Heart right ventricle (tissue), 16 donors: ENCODE measurements at regions not wholly inside any gene's neighbourhood (a gene's known extent, or its start where the extent isn't known, plus 50 kb on each side); places are given as distances from the start of the nearest gene placed in this dataset.

Experiments
- ATAC-seq, 8 donors: fragments of 200-7000 bp; cut with Tn5 transposase; one replicate each; pipeline ENCODE4 v1.9.1; 2020; ENCODE audit warnings: mild to moderate bottlenecking in 8 of 8, moderate library complexity in 8 of 8, moderate number of reproducible peaks in 1 of 8
- DNase-seq, 2 donors: peaks; one replicate each; pipeline ENCODE4 v3.0.0-alpha.2; 2020
- H3K27ac ChIP-seq, 10 donors: fragments of 200-600 bp; sonication (generic) in 2 of 10; one replicate each; pipeline versions ENCODE4 v1.5.0 to v1.8.0; 2020 to 2022; ENCODE audit warnings: mild to moderate bottlenecking in 3 of 10
- H3K27me3 ChIP-seq, 7 donors: fragments of 200-600 bp; one replicate each; pipeline ENCODE4 v1.8.0; 2021 to 2022; ENCODE audit warnings: mild to moderate bottlenecking in 2 of 7
- H3K36me3 ChIP-seq, 9 donors: fragments of 200-600 bp; sonication (generic) in 1 of 9; one replicate each; pipeline versions ENCODE4 v1.5.0 to v1.8.0; 2020 to 2022; ENCODE audit warnings: mild to moderate bottlenecking in 2 of 9
- H3K4me1 ChIP-seq, 9 donors: fragments of 200-600 bp; sonication (generic) in 1 of 9; one replicate each; pipeline versions ENCODE4 v1.5.0 to v1.8.0; 2020 to 2022; ENCODE audit warnings: mild to moderate bottlenecking in 4 of 9
- H3K4me3 ChIP-seq, 10 donors: fragments of 200-600 bp; sonication (generic) in 2 of 10; one replicate each; pipeline versions ENCODE4 v1.5.0 to v1.8.0; 2020 to 2022; ENCODE audit warnings: mild to moderate bottlenecking in 7 of 10, moderate library complexity in 2 of 10
- H3K9me3 ChIP-seq, 11 donors: fragments of 200-600 bp in 10 of 11; sonication (generic) in 2 of 11; one replicate each; pipeline versions ENCODE4 v1.5.0 to v1.8.0; 2013 to 2022; ENCODE audit warnings: mild to moderate bottlenecking in 2 of 11, control low read depth in 1 of 11, moderate library complexity in 1 of 11
- WGBS, 2 donors: extraction: QIAGEN DNeasy Blood & Tissue Kit; methylation state at CpG; one replicate each; pipeline ENCODE4 v1.1.7; 2013; ENCODE audit warnings: inconsistent platforms in 1 of 2; 5-methylcytosine and 5-hydroxymethylcytosine counted together
- intact Hi-C, 10 donors: fragments of 100-400 bp; cut with DNase I; formaldehyde crosslinking; loops; one replicate each; pipeline versions ENCODE4 v1.11.1 to v1.14.2; 2022
- TF ChIP-seq, protein P1 (sequence below), 9 donors: fragments of 200-600 bp; sonication (generic) in 2 of 9; IDR thresholded peaks; one replicate each; pipeline versions ENCODE4 v1.5.0 to v1.8.0; 2021 to 2022; ENCODE audit warnings: antibody characterized with exemption in 9 of 9, mild to moderate bottlenecking in 5 of 9, moderate library complexity in 1 of 9
- donor health status: Arrhythmogenic right ventricular cardiomyopathy.
- donor health status: ischemic (EF 13 %, LVEDD 7.1; RV severe dilation, severe dysfunction).
- donor health status: healthy with polysubstance abuse.
- donor health status: DM: no; HTN: yes; CAD: no.
- donor health status: DM: no; HTN: no; CAD: no.
- donor health status: ischemic (EF 25% LVEDD 6.9; RV normal size, moderate dysfunction).
- donor health status: ischemic (EF 25% LVEDD 5.7; RV mildly dilated, moderate dysfunction).
- donor health status: healthy.
- donor health status: DM: yes; HTN: yes; CAD: no.
- donor health status: Ischemic cardiomyopathy.
- donor health status: ischemic (EF 35%, LVEDD 5.7; RV mildly dilated, moderate dysfunction).
- donor health status: nonischemic (EF 11% LVEDD 7.7; RV severe dilation, severe dysfunction).
- donor health status: DM: yes; HTN: yes; CAD: no.
- donor health status: PGD.
- donor health status: ischemic (EF 29% LVEDD 5.4; RV normal size, mild dysfunction).
- donor health status: nonischemic (EF 23%, LVEDD 6.1; RV moderate dilation, normal function).

DNA sequence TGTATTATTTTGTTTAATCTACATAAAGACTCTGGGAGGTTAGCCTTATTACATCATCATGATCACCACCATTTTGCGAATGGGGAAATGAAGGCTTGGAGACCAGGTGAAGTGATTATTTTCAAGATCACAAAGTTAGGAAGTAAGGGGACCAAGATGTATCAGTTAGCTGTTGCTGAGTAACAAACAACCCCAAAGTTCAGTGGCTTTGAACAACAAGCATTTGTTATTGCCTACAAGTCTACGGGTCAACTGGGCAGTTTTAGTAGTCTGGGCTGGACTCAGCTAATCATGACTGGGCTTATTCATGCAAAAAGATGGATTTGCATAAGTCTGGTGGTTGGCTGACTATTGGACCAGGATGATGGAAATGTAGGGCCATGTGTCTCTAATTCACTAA, 389.2 kb downstream of the MIAT start:
- 95% methylated on average over 2 of the region's 2 CpGs for WGBS, 2 donors

DNA sequence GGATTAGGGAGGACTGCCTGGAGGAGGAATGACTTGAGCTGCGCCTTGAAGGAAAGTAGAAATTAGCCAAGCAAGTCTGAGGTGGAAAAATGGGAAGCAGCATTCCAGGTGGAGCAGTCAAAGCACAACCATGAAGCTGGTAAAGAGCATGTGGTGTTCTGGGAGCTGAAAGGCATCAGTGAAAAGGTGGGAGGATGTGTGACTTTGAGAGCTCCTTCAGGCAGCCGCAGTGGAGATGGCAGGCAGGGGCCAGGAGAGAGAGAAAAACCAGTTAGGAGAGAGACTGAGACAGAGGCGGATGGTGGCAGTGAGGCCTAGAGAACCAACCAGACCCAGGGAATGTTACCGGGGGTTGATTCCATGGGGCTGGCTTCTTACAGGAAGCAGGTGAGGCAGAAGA, 393.4 kb downstream of the MIAT start:
- H3K36me3 ChIP-seq, result no peaks in the 10 kb centered on the region
- H3K9me3 ChIP-seq, result peaks cover 0 to 6% (median 0%) of the 10 kb centered on the region in 11 donors
- WGBS, 2 donors, result 76 to 97% methylated on average over 4 of the region's 4 CpGs
- DNase-seq (no peak), ATAC-seq (no peak)
- H3K4me1 ChIP-seq, result no peaks in the 10 kb centered on the region
- no peak overlapping the region for H3K4me3 ChIP-seq
- TF ChIP-seq, protein P1, sequence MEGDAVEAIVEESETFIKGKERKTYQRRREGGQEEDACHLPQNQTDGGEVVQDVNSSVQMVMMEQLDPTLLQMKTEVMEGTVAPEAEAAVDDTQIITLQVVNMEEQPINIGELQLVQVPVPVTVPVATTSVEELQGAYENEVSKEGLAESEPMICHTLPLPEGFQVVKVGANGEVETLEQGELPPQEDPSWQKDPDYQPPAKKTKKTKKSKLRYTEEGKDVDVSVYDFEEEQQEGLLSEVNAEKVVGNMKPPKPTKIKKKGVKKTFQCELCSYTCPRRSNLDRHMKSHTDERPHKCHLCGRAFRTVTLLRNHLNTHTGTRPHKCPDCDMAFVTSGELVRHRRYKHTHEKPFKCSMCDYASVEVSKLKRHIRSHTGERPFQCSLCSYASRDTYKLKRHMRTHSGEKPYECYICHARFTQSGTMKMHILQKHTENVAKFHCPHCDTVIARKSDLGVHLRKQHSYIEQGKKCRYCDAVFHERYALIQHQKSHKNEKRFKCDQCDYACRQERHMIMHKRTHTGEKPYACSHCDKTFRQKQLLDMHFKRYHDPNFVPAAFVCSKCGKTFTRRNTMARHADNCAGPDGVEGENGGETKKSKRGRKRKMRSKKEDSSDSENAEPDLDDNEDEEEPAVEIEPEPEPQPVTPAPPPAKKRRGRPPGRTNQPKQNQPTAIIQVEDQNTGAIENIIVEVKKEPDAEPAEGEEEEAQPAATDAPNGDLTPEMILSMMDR (IDR thresholded peaks at IDR 0.05), result no peak
- intact Hi-C loops, result no loop called here
- peaks cover 0 to 7% (median 0%) of the 10 kb centered on the region in 7 donors for H3K27me3 ChIP-seq
- H3K27ac ChIP-seq, result no peak overlapping the region

More for the DNA sequence above, 389.2 kb downstream of the MIAT start:
- ATAC-seq (no peak), DNase-seq (no peak)
- Histone ChIP-seq H3K27me3 (peaks cover 0 to 20% (median 11%) of the 10 kb centered on the region in 7 donors), H3K4me1 (no peaks in the 10 kb centered on the region), H3K27ac (no peak overlapping the region), H3K9me3 (peaks cover 0 to 6% (median 0%) of the 10 kb centered on the region in 11 donors), H3K4me3 (no peak overlapping the region), H3K36me3 (no peaks in the 10 kb centered on the region)
- intact Hi-C loops, result no loop called here
- TF ChIP-seq, protein P1 (IDR thresholded peaks at IDR 0.05), result no peak

DNA sequence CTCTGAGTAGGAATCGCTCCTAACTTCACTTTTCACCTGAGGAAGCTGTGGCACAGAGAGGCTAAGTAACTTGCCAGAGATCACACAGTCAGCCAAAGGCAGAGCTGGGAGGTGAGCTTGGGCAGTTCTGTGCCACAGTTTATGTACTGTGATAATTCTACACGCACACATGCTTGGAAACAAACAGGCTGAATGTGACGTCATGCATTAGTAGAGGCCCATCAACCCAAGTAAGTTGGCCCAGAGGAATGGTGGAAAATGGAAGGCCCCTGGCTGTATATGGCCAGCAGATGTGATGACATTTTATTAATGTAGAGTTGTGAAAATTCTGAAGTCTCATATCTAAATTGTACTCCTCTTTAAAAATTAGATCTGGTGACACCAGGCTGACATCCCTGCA, 394.0 kb downstream of the MIAT start:
- TF ChIP-seq, protein P1 (IDR thresholded peaks at IDR 0.05), result no peak
- WGBS, 2 donors, result 80 to 92% methylated on average over 3 of the region's 3 CpGs
- peaks cover 0 to 6% (median 0%) of the 10 kb centered on the region in 11 donors for H3K9me3 ChIP-seq
- H3K27me3 ChIP-seq, result peaks cover 0 to under 1% (median 0%) of the 10 kb centered on the region in 7 donors
- intact Hi-C loops, result no loop called here
- no peak for DNase-seq
- H3K4me1 ChIP-seq, result no peaks in the 10 kb centered on the region
- no peaks in the 10 kb centered on the region for H3K36me3 ChIP-seq
- no peak for ATAC-seq
- H3K27ac ChIP-seq, result no peak overlapping the region
- H3K4me3 ChIP-seq, result no peak overlapping the region

DNA sequence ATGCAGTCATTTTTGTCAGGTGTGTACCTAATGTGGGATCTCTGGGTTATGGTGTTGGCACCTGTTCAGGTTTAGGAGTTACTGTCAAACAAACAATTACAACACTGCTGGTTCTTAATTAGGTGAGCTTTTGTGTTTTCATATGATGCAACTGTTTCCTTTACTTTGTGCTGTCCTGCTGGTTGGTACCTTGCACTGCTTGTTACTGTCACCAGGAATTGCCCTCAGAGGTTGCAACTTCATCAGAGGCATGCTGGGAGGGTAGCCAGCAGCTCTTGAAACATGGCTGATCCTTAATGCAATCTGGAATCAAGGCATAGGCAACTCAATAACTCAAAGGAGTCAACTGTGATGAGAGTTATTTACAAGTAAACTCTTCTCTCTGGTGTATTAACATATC, 400.3 kb downstream of the MIAT start:
- H3K27ac ChIP-seq, result no peak overlapping the region
- TF ChIP-seq, protein P1 (IDR thresholded peaks at IDR 0.05), result no peak
- H3K27me3 ChIP-seq, result peaks cover 0 to 36% (median 8%) of the 10 kb centered on the region in 7 donors
- no peak for DNase-seq
- no peak overlapping the region for H3K4me3 ChIP-seq
- no peaks in the 10 kb centered on the region for H3K9me3 ChIP-seq
- intact Hi-C loops, result no loop called here
- ATAC-seq, result no peak
- H3K4me1 ChIP-seq, result no peaks in the 10 kb centered on the region
- H3K36me3 ChIP-seq, result no peaks in the 10 kb centered on the region
